ENCODE measurements at regions not wholly inside any gene's neighbourhood (a gene's known extent, or its start where the extent isn't known, plus 50 kb on each side); places are given as distances from the start of the nearest gene placed in this dataset.

DNA sequence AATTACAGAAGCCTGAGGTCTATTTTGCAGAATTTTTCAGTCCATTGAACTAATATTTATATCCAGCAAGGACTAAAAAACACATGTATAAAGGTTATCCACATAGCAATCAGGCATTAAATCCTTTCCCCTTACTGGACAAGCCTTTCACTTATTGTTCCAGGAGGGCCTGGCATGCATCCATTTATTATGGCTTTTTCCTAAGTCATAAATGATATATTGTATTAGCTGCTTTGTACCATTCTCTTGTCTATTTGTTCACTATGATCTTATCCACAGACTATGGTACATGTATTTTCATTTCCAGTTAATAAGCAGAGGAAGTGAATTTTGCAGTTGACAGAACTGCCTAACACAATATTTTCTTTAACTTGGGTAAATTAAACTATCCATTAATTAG, 105.4 kb upstream of the ANK2 start:
- TF ChIP-seq CTCF (IDR thresholded peaks at IDR 0.05; ENCODE audit: insufficient read depth, missing control alignments): no peak
- DNase-seq (ENCODE audit: insufficient read length, low spot score) (no peak), FAIRE-seq (no peak)

DNA sequence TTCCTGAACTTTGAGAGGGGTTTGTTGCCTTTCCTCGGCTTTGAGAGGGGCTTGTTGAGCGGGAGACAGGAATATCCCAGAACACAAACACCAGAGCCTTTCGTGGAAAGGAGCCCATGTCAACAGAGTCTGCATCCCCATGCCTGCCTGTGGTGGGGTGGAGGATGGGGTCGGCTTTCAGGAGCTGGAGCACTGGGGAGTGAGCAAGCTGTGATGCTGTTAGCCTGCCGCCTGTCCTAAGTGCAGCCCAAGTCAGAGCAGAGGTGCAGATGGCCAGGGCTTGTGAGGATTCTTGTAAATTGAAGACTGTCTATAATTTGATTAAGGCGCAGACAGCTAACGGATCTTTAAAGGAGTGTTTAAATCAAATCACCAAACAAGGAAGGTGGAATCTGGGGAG, 103.3 kb upstream of the ANK2 start:
- DNase-seq (ENCODE audit: insufficient read length, low spot score) (no peak), FAIRE-seq (no peak)
- no peak for TF ChIP-seq CTCF (IDR thresholded peaks at IDR 0.05; ENCODE audit: insufficient read depth, missing control alignments)

DNA sequence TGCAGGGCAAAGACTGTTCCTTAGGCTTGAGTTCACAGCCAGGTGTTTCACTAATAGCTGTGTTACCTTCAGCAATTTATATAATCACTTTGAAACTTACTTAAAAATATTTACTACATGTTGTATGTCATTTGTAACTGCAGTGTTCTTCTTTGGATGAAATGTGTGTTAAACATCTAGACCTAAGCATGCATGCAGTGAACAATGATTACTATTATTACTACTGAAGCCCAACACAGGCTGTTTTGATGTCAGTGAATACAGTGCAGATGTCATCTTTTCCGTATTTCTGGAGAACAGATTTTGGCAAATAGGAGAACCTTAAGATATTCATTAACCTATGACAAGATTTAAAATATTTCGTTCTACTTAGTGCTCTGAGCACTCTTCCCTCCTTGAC, 101.8 kb upstream of the ANK2 start:
- no peak for FAIRE-seq

DNA sequence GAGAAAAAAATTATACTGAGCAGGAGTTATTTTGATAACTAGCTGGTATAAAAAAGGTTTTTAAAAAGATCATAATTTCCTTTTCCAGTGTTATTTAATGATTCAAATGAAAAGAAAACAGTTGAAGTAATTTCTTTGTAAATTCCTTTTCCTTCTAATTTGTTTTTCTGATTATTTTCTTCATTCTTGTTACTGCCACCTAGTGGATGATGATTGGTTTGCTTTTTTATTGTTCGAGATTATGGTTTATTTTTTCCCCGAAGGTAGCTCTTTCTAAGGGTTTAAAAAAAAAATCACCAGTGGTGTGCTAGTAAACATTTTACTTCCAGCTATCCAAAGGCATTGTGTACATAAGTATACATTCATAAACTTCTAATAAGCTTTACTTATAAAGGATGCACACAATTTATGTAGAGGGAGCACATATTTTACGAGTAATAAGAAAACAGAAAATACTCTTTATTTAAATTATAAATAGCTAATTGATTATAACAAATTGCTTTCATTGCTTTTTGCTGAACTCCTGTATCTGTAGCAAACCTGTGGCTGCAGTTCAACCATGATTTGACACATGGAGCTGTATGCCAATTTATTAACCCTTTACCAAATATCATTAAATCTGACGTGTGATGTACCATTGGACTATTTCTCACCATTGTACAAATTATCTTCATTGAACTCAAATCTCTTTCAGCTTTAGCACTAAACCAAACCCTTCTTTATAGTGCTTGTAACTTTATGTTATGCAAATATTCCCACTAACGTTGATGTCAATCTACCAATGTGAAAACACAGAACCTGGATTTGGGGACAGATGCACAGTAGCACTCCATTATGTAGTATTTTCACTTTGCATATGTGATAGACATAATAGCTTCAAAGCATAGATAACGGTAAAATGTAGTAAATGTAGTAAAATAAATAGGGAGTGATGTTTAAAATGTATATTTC, 97.8 kb upstream of the ANK2 start:
- TF ChIP-seq CTCF (IDR thresholded peaks at IDR 0.05; ENCODE audit: insufficient read depth, missing control alignments): peak; percentile 66
- no peak for DNase-seq (ENCODE audit: insufficient read length, low spot score)
- FAIRE-seq: no peak

More for the DNA sequence above, 101.8 kb upstream of the ANK2 start:
- TF ChIP-seq CTCF (IDR thresholded peaks at IDR 0.05; ENCODE audit: insufficient read depth, missing control alignments): no peak
- no peak for DNase-seq (ENCODE audit: insufficient read length, low spot score)

DNA sequence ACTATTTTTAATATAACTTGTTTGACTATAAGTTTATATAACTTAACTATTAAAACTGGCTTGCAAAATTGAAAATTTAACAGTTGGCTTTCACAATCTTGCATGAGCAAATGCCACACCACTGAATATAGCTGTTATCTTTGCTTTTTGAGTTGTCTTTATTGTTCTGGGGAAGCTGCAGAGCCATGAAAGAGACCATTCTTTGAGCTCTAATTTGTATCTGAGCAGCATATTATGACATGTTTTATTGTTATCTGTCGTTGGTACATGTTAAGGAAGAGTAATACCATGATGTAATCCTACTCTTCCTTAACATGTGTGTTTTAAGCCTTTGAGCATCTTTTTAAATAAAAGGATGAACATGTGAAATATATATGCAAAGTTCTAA, 97.1 kb upstream of the ANK2 start:
- FAIRE-seq: no peak

GRCh38 chr4:112953262-112953661, 96.2 kb upstream of the ANK2 start:
- FAIRE-seq: no peak
- no peak for TF ChIP-seq CTCF (IDR thresholded peaks at IDR 0.05; ENCODE audit: insufficient read depth, missing control alignments)
- DNase-seq (ENCODE audit: insufficient read length, low spot score): no peak

More for the DNA sequence above, 97.1 kb upstream of the ANK2 start:
- TF ChIP-seq CTCF (IDR thresholded peaks at IDR 0.05; ENCODE audit: insufficient read depth, missing control alignments): no peak
- no peak for DNase-seq (ENCODE audit: insufficient read length, low spot score)

GRCh38 chr4:112954286-112954685, 95.2 kb upstream of the ANK2 start:
- DNase-seq (ENCODE audit: insufficient read length, low spot score) (no peak), FAIRE-seq (no peak)
- TF ChIP-seq CTCF (IDR thresholded peaks at IDR 0.05; ENCODE audit: insufficient read depth, missing control alignments): no peak
